SK-N-SH (cell line): ENCODE measurements at regions not wholly inside any gene's neighbourhood (a gene's known extent, or its start where the extent isn't known, plus 50 kb on each side); places are given as distances from the start of the nearest gene placed in this dataset.

ENCODE experiments used
- CTCF ChIA-PET: fragments of 300-600, 350-600 bp; formaldehyde crosslinking; extraction: SDS; loops from one replicate; lab custom pipeline; 2021; lab: Yijun Ruan, JAX
- POLR2A ChIA-PET: fragments of 350-600 bp; sonication (Branson Sonifier 250); formaldehyde crosslinking; extraction: SDS; loops from one replicate; lab custom pipeline; 2020; ENCODE audit warnings: antibody characterized with exemption, inconsistent platforms; lab: Yijun Ruan, JAX
- DNase-seq: peaks from one replicate; pipeline ENCODE4 v3.0.0; 2012
- H2AFZ ChIP-seq: fragments of 200-600 bp; sonication (generic); 2 replicates; pipeline ENCODE4 v1.8.1; 2016; ENCODE audit warnings: antibody characterized with exemption, mild to moderate bottlenecking, low read depth
- H3F3A ChIP-seq: fragments of 200-600 bp; sonication (generic); replicated peaks from 2 replicates; pipeline ENCODE3; 2016; ENCODE audit warnings: antibody characterized with exemption, mild to moderate bottlenecking; ENCODE audit not compliant: insufficient read depth
- H3K27ac ChIP-seq, 2 experiments: fragments of 200-500 bp in 1 of 2; fragments of 200-600 bp in 1 of 2; sonication (Bioruptor generic) in 1 of 2; sonication (generic), shearing (Covaris generic) in 1 of 2; 2 replicates each; pipeline versions ENCODE4 v1.5.1 to v1.6.1; 2014 to 2016; ENCODE audit warnings: low read depth in 2 of 2, inconsistent platforms in 1 of 2, low read length in 1 of 2, mild to moderate bottlenecking in 1 of 2, mixed read lengths in 1 of 2
- H3K27me3 ChIP-seq: fragments of 200-600 bp; sonication (generic), shearing (Covaris generic); 2 replicates; pipeline ENCODE4 v1.6.1; 2016; ENCODE audit warnings: mixed run types; ENCODE audit not compliant: insufficient read depth
- H3K36me3 ChIP-seq, 2 experiments: fragments of 200-500 bp in 1 of 2; fragments of 200-600 bp in 1 of 2; sonication (Bioruptor generic) in 1 of 2; sonication (generic) in 1 of 2; replicated peaks in 1 of 2; 2 replicates each; pipeline versions ENCODE3 to v1.5.1; 2014 to 2016; ENCODE audit warnings: low read length in 1 of 2, mild to moderate bottlenecking in 1 of 2; ENCODE audit not compliant: insufficient read depth in 2 of 2, control insufficient read depth in 1 of 2
- H3K4me1 ChIP-seq, 2 experiments: fragments of 200-500 bp in 1 of 2; fragments of 200-600 bp in 1 of 2; sonication (Bioruptor generic) in 1 of 2; sonication (generic), shearing (Covaris generic) in 1 of 2; 2 replicates each; pipeline versions ENCODE4 v1.5.1 to v1.6.1; 2014 to 2016; ENCODE audit warnings: low read depth in 1 of 2, low read length in 1 of 2, mixed run types in 1 of 2; ENCODE audit not compliant: insufficient read depth in 2 of 2, control insufficient read depth in 1 of 2
- H3K4me2 ChIP-seq: fragments of 200-600 bp; sonication (generic), shearing (Covaris generic); 2 replicates; pipeline ENCODE4 v1.6.1; 2017; ENCODE audit warnings: mixed run types
- H3K4me3 ChIP-seq, 2 experiments: fragments of 200-500 bp in 1 of 2; fragments of 200-600 bp in 1 of 2; sonication (Bioruptor generic) in 1 of 2; sonication (generic), shearing (Covaris generic) in 1 of 2; 2 replicates each; pipeline versions ENCODE4 v1.5.1 to v1.8.1; 2014 to 2016; ENCODE audit warnings: low read depth in 2 of 2, inconsistent platforms in 1 of 2, low read length in 1 of 2, mild to moderate bottlenecking in 1 of 2, mixed read lengths in 1 of 2, moderate library complexity in 1 of 2
- H3K79me2 ChIP-seq: fragments of 200-600 bp; sonication (generic); 2 replicates; pipeline ENCODE4 v1.8.1; 2017; ENCODE audit warnings: mild to moderate bottlenecking; ENCODE audit not compliant: insufficient read depth
- H3K9ac ChIP-seq: fragments of 200-600 bp; sonication (generic); 2 replicates; pipeline ENCODE4 v1.6.1; 2017; ENCODE audit warnings: mixed run types
- H3K9me2 ChIP-seq: fragments of 200-600 bp; sonication (generic); 2 replicates; pipeline ENCODE4 v1.6.1; 2017; ENCODE audit warnings: mixed run types
- H3K9me3 ChIP-seq: fragments of 200-600 bp; sonication (generic); 2 replicates; pipeline ENCODE4 v1.6.1; 2017; ENCODE audit warnings: mixed run types, mild to moderate bottlenecking, moderate library complexity
- H4K20me1 ChIP-seq: fragments of 200-600 bp; sonication (generic); 2 replicates; pipeline ENCODE4 v1.6.1; 2017; ENCODE audit warnings: mild to moderate bottlenecking, mixed run types; ENCODE audit not compliant: insufficient read depth
- CHD2 ChIP-seq: fragments of 150-350 bp; IDR thresholded peaks from 2 replicates; pipeline ENCODE4 v1.6.1; 2018; ENCODE audit warnings: low read length; ENCODE audit not compliant: partially characterized antibody
- ELF1 ChIP-seq: IDR thresholded peaks from 2 replicates; pipeline ENCODE4 v1.4.0; 2012
- FOSL2 ChIP-seq: IDR thresholded peaks from 2 replicates; pipeline ENCODE4 v1.4.0; 2012; ENCODE audit warnings: low read depth, mild to moderate bottlenecking, moderate library complexity, borderline replicate concordance
- FOXJ3 ChIP-seq: sonication (generic); formaldehyde crosslinking; IDR thresholded peaks from 2 replicates; pipeline ENCODE4 v1.5.1; 2020; ENCODE audit warnings: mild to moderate bottlenecking, missing genetic modification reagents
- FOXM1 ChIP-seq: IDR thresholded peaks from 2 replicates; pipeline ENCODE4 v1.4.0; 2012; ENCODE audit warnings: low read depth, mild to moderate bottlenecking
- GATA2 ChIP-seq: sonication (generic); formaldehyde crosslinking; IDR thresholded peaks from 2 replicates; pipeline ENCODE4 v1.5.0; 2020; ENCODE audit warnings: mild to moderate bottlenecking, missing genetic modification reagents
- MEF2A ChIP-seq: IDR thresholded peaks from 2 replicates; pipeline ENCODE4 v1.4.0; 2012; ENCODE audit warnings: low read depth, borderline replicate concordance
- MXI1 ChIP-seq: IDR thresholded peaks from 2 replicates; pipeline ENCODE4 v1.6.1; 2012; ENCODE audit warnings: mild to moderate bottlenecking, low read depth, low read length, improper control_type of control experiment
- NFIC ChIP-seq: IDR thresholded peaks from 2 replicates; pipeline ENCODE4 v1.4.0; 2012; ENCODE audit warnings: borderline replicate concordance
- NRF1 ChIP-seq: IDR thresholded peaks from 2 replicates; pipeline ENCODE4 v1.6.1; 2012; ENCODE audit warnings: low read depth, mild to moderate bottlenecking, low read length
- POLR2AphosphoS5 ChIP-seq: IDR thresholded peaks from 2 replicates; pipeline ENCODE4 v1.6.1; 2012; ENCODE audit warnings: low read depth, low read length
- RCOR1 ChIP-seq: fragments of 150-350 bp; IDR thresholded peaks from 2 replicates; pipeline ENCODE4 v1.6.1; 2017; ENCODE audit warnings: antibody characterized with exemption, low read length
- RFX5 ChIP-seq: IDR thresholded peaks from 2 replicates; pipeline ENCODE4 v1.6.1; 2012; ENCODE audit warnings: mild to moderate bottlenecking, improper control_type of control experiment, low read length
- RXRA ChIP-seq: IDR thresholded peaks from 2 replicates; pipeline ENCODE4 v1.4.0; 2012; ENCODE audit warnings: low read depth, mild to moderate bottlenecking, borderline replicate concordance
- TCF12 ChIP-seq: IDR thresholded peaks from 2 replicates; pipeline ENCODE4 v1.4.0; 2012
- TEAD4 ChIP-seq: IDR thresholded peaks from 2 replicates; pipeline ENCODE4 v1.4.0; 2012; ENCODE audit warnings: mild to moderate bottlenecking, borderline replicate concordance; ENCODE audit not compliant: insufficient read depth
- YY1 ChIP-seq: IDR thresholded peaks from 2 replicates; pipeline ENCODE4 v1.4.0; 2012; ENCODE audit warnings: low read depth, mild to moderate bottlenecking
- WGBS: methylation state at CpG from one replicate; pipeline ENCODE4 v1.1.6; 2017; ENCODE audit warnings: low lambda C conversion rate; 5-methylcytosine and 5-hydroxymethylcytosine counted together
- TF ChIP-seq, protein P1 (sequence below): fragments of 200-600 bp; sonication (generic); IDR thresholded peaks from 2 replicates; pipeline ENCODE4 v1.6.1; 2017; ENCODE audit warnings: antibody characterized with exemption, mild to moderate bottlenecking, moderate library complexity
- TF ChIP-seq, protein P2 (sequence below): IDR thresholded peaks from 2 replicates; pipeline ENCODE4 v1.4.0; 2012; ENCODE audit warnings: low read depth, borderline replicate concordance
- TF ChIP-seq, protein P3 (sequence below): fragments of 150-350 bp; IDR thresholded peaks from 2 replicates; pipeline ENCODE4 v1.6.1; 2017; ENCODE audit warnings: antibody characterized with exemption, low read length, low read depth, borderline replicate concordance
- TF ChIP-seq, protein P4 (sequence below): IDR thresholded peaks from 2 replicates; pipeline ENCODE4 v1.4.0; 2012; ENCODE audit warnings: low read depth, borderline replicate concordance
- TF ChIP-seq, protein P5 (sequence below): fragments of 150-350 bp; IDR thresholded peaks from 2 replicates; pipeline ENCODE4 v1.6.1; 2016; ENCODE audit warnings: mild to moderate bottlenecking, low read depth, low read length

DNA sequence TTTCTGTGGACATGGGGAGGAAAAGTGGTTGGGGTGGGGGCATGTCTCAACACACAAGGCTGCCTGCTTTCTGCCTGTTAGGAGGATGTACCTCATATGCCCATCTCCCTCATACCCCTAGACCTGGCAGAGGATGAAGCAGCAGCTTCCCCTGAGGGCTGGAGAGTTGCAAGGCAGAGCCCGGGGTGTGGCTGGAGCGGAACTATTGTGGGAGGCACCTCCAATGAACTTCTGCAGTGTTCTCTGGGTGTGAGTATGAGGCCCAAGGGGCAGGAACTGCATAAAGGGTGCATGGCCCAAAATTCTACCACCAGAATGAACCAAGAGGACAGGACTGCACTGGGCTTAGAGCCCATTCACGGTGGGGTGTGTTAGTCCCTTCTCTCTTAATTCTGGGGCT, 296.3 kb upstream of the SIX2 start:
- Histone ChIP-seq H3K36me3 (no peaks in the 10 kb centered on the region), H3K9me3 (no peaks in the 10 kb centered on the region), H3K4me1 (peaks cover 0 to 10% of the 10 kb centered on the region in 2 experiments; a peak in 1 of 4 replicates), H3K27ac (no peak overlapping the region), H3K9me2 (no peaks in the 10 kb centered on the region), H4K20me1 (no peaks in the 10 kb centered on the region), H3K9ac (no peak overlapping the region), H3K4me3 (no peak overlapping the region), H2AFZ (no peak overlapping the region), H3K79me2 (no peaks in the 10 kb centered on the region), H3K4me2 (no peak overlapping the region), H3K27me3 (no peaks in the 10 kb centered on the region), H3F3A (no peaks in the 10 kb centered on the region)
- CTCF ChIA-PET = no interaction called here
- DNase-seq = no peak
- TF ChIP-seq FOXM1 (no peak), FOSL2 (no peak), RXRA (no peak), RFX5 (no peak), MEF2A (no peak), POLR2AphosphoS5 (no peak), FOXJ3 (CRISPR knock-in tag) (no peak), GATA2 (CRISPR knock-in tag) (no peak), NRF1 (no peak), YY1 (no peak), ELF1 (no peak)
- TF ChIP-seq, protein P1, sequence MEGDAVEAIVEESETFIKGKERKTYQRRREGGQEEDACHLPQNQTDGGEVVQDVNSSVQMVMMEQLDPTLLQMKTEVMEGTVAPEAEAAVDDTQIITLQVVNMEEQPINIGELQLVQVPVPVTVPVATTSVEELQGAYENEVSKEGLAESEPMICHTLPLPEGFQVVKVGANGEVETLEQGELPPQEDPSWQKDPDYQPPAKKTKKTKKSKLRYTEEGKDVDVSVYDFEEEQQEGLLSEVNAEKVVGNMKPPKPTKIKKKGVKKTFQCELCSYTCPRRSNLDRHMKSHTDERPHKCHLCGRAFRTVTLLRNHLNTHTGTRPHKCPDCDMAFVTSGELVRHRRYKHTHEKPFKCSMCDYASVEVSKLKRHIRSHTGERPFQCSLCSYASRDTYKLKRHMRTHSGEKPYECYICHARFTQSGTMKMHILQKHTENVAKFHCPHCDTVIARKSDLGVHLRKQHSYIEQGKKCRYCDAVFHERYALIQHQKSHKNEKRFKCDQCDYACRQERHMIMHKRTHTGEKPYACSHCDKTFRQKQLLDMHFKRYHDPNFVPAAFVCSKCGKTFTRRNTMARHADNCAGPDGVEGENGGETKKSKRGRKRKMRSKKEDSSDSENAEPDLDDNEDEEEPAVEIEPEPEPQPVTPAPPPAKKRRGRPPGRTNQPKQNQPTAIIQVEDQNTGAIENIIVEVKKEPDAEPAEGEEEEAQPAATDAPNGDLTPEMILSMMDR = no peak
- TF ChIP-seq, protein P2, sequence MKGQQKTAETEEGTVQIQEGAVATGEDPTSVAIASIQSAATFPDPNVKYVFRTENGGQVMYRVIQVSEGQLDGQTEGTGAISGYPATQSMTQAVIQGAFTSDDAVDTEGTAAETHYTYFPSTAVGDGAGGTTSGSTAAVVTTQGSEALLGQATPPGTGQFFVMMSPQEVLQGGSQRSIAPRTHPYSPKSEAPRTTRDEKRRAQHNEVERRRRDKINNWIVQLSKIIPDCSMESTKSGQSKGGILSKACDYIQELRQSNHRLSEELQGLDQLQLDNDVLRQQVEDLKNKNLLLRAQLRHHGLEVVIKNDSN = no peak
- POLR2A ChIA-PET = no interaction called here
- WGBS = 51% methylated on average over 3 of the region's 3 CpGs

DNA sequence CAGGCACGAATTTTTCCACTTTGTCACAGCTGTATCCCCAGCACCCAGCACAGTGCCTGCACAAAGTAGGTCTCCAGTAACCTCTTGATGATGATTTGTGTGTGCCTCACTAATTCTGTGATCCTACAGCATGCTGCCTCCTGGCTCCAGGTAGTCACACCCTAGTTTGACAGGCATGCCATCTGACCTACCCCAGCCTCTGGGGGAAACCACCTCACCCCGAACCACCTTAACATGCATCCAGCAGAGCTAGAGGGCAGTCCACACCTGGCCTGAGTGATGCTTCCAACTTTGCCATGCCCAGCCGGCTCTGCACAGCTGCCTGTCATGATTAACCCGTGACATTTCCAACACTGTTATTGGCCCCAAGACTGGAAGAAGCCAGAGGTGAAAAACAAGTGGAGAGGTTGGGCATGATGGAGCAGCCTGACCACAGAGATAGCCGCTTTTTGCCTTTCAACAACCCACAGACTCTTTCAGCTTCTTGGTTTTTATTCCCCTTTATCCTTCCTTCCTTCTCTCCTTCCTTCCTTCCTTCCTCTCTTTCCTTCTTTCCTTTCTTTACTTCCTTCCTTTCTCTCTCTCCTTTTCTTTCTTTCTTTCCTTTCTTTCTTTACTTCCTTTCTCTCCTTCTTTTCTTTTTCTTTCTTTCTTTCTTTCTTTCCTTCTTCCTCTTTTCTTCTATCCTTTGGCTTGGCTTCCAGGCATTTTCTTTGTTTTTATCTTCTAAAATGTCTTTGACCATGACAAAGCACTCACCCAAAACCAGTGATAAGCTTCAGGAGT, 294.4 kb upstream of the SIX2 start:
- POLR2A ChIA-PET = no interaction called here
- no peak overlapping the region for H3K4me2 ChIP-seq
- no peaks in the 10 kb centered on the region for H3K36me3 ChIP-seq
- no peaks in the 10 kb centered on the region for H3K9me3 ChIP-seq
- no peaks in the 10 kb centered on the region for H3K27me3 ChIP-seq
- CTCF ChIA-PET = interaction anchor here (0.9 kb wide), 1 partner anchor 16 kb away, joined by 3 read pairs; no protein-coding TSS in a partner anchor
- H3K4me1 ChIP-seq = peaks cover 0 to 13% of the 10 kb centered on the region in 2 experiments; a peak in 1 of 4 replicates
- H3K4me3 ChIP-seq = no peak overlapping the region
- H3K9ac ChIP-seq = no peak overlapping the region
- H4K20me1 ChIP-seq = no peaks in the 10 kb centered on the region
- DNase-seq = no peak
- H2AFZ ChIP-seq = no peak overlapping the region
- 48% methylated on average over 5 of the region's 5 CpGs for WGBS
- H3F3A ChIP-seq = no peaks in the 10 kb centered on the region
- no peaks in the 10 kb centered on the region for H3K79me2 ChIP-seq
- H3K27ac ChIP-seq = no peak overlapping the region
- no peaks in the 10 kb centered on the region for H3K9me2 ChIP-seq
- TF ChIP-seq CHD2 (no peak), RCOR1 (no peak), NFIC (no peak), GATA2 (CRISPR knock-in tag) (no peak), MXI1 (no peak), FOXJ3 (CRISPR knock-in tag) (no peak), TCF12 (no peak), TEAD4 (no peak)
- TF ChIP-seq, protein P3, sequence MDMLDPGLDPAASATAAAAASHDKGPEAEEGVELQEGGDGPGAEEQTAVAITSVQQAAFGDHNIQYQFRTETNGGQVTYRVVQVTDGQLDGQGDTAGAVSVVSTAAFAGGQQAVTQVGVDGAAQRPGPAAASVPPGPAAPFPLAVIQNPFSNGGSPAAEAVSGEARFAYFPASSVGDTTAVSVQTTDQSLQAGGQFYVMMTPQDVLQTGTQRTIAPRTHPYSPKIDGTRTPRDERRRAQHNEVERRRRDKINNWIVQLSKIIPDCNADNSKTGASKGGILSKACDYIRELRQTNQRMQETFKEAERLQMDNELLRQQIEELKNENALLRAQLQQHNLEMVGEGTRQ = no peak
- TF ChIP-seq, protein P4, sequence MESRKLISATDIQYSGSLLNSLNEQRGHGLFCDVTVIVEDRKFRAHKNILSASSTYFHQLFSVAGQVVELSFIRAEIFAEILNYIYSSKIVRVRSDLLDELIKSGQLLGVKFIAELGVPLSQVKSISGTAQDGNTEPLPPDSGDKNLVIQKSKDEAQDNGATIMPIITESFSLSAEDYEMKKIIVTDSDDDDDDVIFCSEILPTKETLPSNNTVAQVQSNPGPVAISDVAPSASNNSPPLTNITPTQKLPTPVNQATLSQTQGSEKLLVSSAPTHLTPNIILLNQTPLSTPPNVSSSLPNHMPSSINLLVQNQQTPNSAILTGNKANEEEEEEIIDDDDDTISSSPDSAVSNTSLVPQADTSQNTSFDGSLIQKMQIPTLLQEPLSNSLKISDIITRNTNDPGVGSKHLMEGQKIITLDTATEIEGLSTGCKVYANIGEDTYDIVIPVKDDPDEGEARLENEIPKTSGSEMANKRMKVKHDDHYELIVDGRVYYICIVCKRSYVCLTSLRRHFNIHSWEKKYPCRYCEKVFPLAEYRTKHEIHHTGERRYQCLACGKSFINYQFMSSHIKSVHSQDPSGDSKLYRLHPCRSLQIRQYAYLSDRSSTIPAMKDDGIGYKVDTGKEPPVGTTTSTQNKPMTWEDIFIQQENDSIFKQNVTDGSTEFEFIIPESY = no peak
- TF ChIP-seq, protein P5, sequence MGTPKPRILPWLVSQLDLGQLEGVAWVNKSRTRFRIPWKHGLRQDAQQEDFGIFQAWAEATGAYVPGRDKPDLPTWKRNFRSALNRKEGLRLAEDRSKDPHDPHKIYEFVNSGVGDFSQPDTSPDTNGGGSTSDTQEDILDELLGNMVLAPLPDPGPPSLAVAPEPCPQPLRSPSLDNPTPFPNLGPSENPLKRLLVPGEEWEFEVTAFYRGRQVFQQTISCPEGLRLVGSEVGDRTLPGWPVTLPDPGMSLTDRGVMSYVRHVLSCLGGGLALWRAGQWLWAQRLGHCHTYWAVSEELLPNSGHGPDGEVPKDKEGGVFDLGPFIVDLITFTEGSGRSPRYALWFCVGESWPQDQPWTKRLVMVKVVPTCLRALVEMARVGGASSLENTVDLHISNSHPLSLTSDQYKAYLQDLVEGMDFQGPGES = no peak
